Spleen (tissue), 11 donors: ENCODE measurements at regions not wholly inside any gene's neighbourhood (a gene's known extent, or its start where the extent isn't known, plus 50 kb on each side); places are given as distances from the start of the nearest gene placed in this dataset.

ENCODE experiments used
- DNase-seq: peaks from one replicate; pipeline ENCODE4 v3.0.0-alpha.2; 2020
- H3K27ac ChIP-seq, 8 donors: fragments of 200-600 bp; sonication (generic) in 7 of 8; 1 replicate in 4 of 8; 2 replicates in 4 of 8; pipeline versions ENCODE4 v1.5.0 to v1.8.0; 2016 to 2021; ENCODE audit warnings: inconsistent platforms in 4 of 8, mild to moderate bottlenecking in 4 of 8, moderate library complexity in 1 of 8
- H3K27me3 ChIP-seq, 7 donors: fragments of 200-600 bp; sonication (generic) in 6 of 7; replicated peaks in 1 of 7; 1 replicate in 4 of 7; 2 replicates in 3 of 7; pipeline versions ENCODE4 v1.5.0 to v1.8.0; 2016 to 2021; ENCODE audit warnings: inconsistent platforms in 3 of 7, mild to moderate bottlenecking in 1 of 7
- H3K36me3 ChIP-seq, 6 donors: fragments of 200-600 bp; sonication (generic) in 5 of 6; 1 replicate in 4 of 6; 2 replicates in 2 of 6; pipeline versions ENCODE4 v1.5.0 to v1.8.0; 2016 to 2021; ENCODE audit warnings: inconsistent platforms in 2 of 6
- H3K4me1 ChIP-seq, 6 donors: fragments of 200-600 bp; sonication (generic) in 5 of 6; 1 replicate in 3 of 6; 2 replicates in 3 of 6; pipeline versions ENCODE4 v1.5.0 to v1.8.0; 2016 to 2021; ENCODE audit warnings: inconsistent platforms in 3 of 6
- H3K4me3 ChIP-seq, 8 donors: fragments of 200-600 bp; sonication (generic) in 7 of 8; 1 replicate in 4 of 8; 2 replicates in 4 of 8; pipeline versions ENCODE4 v1.5.0 to v1.8.0; 2016 to 2021; ENCODE audit warnings: inconsistent platforms in 4 of 8, mild to moderate bottlenecking in 4 of 8, moderate library complexity in 2 of 8
- H3K9me3 ChIP-seq, 8 donors: fragments of 200-600 bp; sonication (generic) in 7 of 8; 1 replicate in 4 of 8; 2 replicates in 4 of 8; pipeline versions ENCODE4 v1.5.0 to v1.8.0; 2016 to 2021; ENCODE audit warnings: inconsistent platforms in 4 of 8
- POLR2A ChIP-seq, 3 donors: fragments of 450-650 bp; IDR thresholded peaks; one replicate each; pipeline ENCODE4 v1.5.1; 2017; ENCODE audit warnings: antibody characterized with exemption in 3 of 3, mild to moderate bottlenecking in 1 of 3
- POLR2AphosphoS5 ChIP-seq, 3 donors: sonication (generic); formaldehyde crosslinking; IDR thresholded peaks; one replicate each; pipeline ENCODE4 v1.5.1; 2017; ENCODE audit warnings: antibody characterized with exemption in 3 of 3
- WGBS, 5 donors: extraction: QIAGEN DNeasy Blood & Tissue Kit in 3 of 5; methylation state at CpG; one replicate each; pipeline versions ENCODE4 v1.1.5 to v1.1.7; 2013 to 2018; 5-methylcytosine and 5-hydroxymethylcytosine counted together
- intact Hi-C: fragments of 100-400 bp; cut with DNase I; formaldehyde crosslinking; loops from one replicate; pipeline ENCODE4 v1.15.0; 2023; ENCODE audit warnings: low total_unique reads
- TF ChIP-seq, protein P1 (sequence below), 11 experiments: fragments of 200-600 bp in 7 of 11; fragments of 450-650 bp in 4 of 11; sonication (generic) in 4 of 11; IDR thresholded peaks in 8 of 11; conservative IDR thresholded peaks in 3 of 11; 1 replicate in 7 of 11; 2 replicates in 4 of 11; pipeline versions ENCODE4 v1.4.0 to v1.8.0; 2016 to 2021; ENCODE audit warnings: antibody characterized with exemption in 11 of 11, inconsistent platforms in 4 of 11, mild to moderate bottlenecking in 1 of 11
- donor health status: healthy with polysubstance abuse.
- donor health status: DM: no; HTN: no; CAD: no; lungs with moderate emphysema.
- donor health status: DM: no; HTN: no; CAD: no.
- donor health status: Bipolar disorder and iron deficiency.
- donor health status: healthy.
- donor health status: DM: no; HTN: no; CAD: no.
- donor health status: DM: yes; HTN: yes; CAD: no.

GRCh38 chr14:101473795-101474562 lies 87.3 kb upstream of the DIO3 start:
- Histone ChIP-seq H3K27me3 (peaks cover 0 to 37% (median 0%) of the 10 kb centered on the region in 7 donors), H3K9me3 (no peaks in the 10 kb centered on the region), H3K27ac (no peak overlapping the region), H3K36me3 (no peaks in the 10 kb centered on the region), H3K4me1 (no peaks in the 10 kb centered on the region), H3K4me3 (no peak overlapping the region)
- intact Hi-C loops = no loop called here
- WGBS, 5 donors = 83 to 89% (median 88%) methylated on average over 23 of the region's 23 CpGs
- peak; percentile 47 for DNase-seq
- TF ChIP-seq POLR2A (IDR thresholded peaks at IDR 0.05) (no peak), POLR2AphosphoS5 (IDR thresholded peaks at IDR 0.05) (no peak)
- TF ChIP-seq, protein P1, sequence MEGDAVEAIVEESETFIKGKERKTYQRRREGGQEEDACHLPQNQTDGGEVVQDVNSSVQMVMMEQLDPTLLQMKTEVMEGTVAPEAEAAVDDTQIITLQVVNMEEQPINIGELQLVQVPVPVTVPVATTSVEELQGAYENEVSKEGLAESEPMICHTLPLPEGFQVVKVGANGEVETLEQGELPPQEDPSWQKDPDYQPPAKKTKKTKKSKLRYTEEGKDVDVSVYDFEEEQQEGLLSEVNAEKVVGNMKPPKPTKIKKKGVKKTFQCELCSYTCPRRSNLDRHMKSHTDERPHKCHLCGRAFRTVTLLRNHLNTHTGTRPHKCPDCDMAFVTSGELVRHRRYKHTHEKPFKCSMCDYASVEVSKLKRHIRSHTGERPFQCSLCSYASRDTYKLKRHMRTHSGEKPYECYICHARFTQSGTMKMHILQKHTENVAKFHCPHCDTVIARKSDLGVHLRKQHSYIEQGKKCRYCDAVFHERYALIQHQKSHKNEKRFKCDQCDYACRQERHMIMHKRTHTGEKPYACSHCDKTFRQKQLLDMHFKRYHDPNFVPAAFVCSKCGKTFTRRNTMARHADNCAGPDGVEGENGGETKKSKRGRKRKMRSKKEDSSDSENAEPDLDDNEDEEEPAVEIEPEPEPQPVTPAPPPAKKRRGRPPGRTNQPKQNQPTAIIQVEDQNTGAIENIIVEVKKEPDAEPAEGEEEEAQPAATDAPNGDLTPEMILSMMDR (IDR thresholded peaks at IDR 0.05 in 8 of 11, conservative IDR thresholded peaks at IDR 0.05 in 3 of 11) = no peak

DNA sequence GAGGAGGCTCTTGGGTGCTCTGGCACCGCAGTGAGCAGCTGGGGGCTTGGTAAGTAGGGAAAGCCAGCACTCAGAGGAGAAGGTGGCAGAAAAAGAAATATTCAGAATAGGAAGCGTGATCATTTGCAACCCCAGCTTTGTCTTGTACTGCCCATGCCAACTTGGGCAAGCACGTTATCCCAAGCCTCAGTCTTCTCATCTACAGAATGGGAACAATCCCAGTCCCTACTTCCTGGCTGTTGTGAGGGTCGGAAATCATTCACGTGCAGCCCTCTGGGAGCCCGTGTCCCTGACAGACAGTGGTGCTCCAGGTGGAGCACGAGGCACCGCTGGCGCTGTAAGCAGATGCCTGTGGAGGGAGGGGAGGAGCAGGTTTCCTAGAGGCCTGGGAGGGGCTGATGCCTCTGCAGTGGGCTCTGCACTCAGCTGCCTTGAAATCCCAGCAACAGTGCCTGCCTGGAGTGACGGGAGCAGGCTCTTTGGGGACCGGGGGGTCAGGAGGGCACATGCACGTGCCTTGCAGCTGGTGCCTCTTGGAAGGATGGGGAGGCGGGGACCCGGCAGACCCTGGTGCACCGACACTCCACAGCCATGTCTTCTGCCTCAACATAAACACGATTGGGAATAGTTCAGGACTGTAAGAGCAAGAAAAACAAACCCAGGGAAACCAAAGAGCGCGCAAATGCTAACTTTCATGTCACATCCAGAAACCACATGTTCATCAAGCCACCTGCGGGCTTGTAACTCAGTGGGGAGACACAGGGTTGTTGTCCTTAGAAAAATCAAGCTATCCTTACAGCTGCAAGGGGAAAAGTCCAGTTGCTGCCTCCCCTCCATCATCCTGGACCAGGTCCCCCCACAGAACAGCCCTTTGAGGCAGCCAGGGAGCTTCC lies 86.5 kb upstream of the DIO3 start:
- no peak overlapping the region for H3K4me3 ChIP-seq
- no peak overlapping the region for H3K27ac ChIP-seq
- H3K36me3 ChIP-seq = no peaks in the 10 kb centered on the region
- H3K4me1 ChIP-seq = no peaks in the 10 kb centered on the region
- intact Hi-C loops = no loop called here
- 79 to 88% (median 86%) methylated on average over 17 to 19 of the region's 19 CpGs for whole genome bisulfite sequencing, 5 donors
- H3K27me3 ChIP-seq = peaks cover 0 to 37% (median 0%) of the 10 kb centered on the region in 7 donors
- no peaks in the 10 kb centered on the region for H3K9me3 ChIP-seq
- TF ChIP-seq POLR2A (IDR thresholded peaks at IDR 0.05) = no peak
- TF ChIP-seq POLR2AphosphoS5 (IDR thresholded peaks at IDR 0.05) = no peak
- peak; percentile 39 for DNase-seq

DNA sequence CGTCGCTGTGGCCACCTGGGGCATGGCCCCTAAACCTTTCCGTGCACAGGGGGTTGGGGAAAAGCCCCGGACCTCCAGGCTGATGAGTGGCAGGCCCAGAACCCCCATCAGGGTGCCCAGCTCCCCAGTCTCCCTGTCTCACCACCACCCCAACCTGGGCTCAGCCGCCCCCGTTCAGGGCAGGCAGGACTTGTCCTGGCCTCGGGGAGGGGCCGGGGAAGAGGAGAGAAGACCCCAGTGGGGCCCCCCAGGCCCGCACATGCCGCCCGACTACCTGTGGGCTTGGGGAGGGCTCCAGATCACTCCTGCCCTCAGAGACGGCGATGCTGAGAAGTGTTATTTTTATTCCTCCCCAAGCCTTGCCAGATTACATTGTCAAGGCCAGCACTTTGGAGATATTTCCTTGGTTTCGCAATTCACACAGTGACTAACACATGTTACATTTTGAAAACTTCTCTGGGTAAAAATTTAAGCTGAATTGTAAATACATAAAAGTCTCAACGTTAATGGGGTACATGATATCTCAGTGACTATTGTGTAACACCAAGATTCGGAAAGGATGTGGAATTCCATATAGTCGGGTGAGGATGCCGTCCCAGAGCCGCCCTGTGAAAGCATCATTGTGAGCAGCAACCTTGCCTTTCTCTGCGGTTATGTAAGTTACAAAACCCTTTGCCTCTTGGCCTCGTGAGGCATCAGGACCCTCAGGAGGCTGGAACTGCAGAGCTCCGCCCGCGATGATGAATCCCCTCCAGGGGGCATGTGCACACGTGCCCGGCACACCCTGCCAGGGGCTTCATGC lies 85.6 kb upstream of the DIO3 start:
- Histone ChIP-seq H3K4me3 (no peak overlapping the region), H3K4me1 (no peaks in the 10 kb centered on the region), H3K9me3 (no peaks in the 10 kb centered on the region), H3K36me3 (no peaks in the 10 kb centered on the region), H3K27ac (no peak overlapping the region), H3K27me3 (peaks cover 0 to 39% (median 0%) of the 10 kb centered on the region in 7 donors)
- TF ChIP-seq POLR2A (IDR thresholded peaks at IDR 0.05) (no peak), POLR2AphosphoS5 (IDR thresholded peaks at IDR 0.05) (no peak)
- TF ChIP-seq, protein P1 (IDR thresholded peaks at IDR 0.05 in 8 of 11, conservative IDR thresholded peaks at IDR 0.05 in 3 of 11) = no peak
- 58 to 84% (median 73%) methylated on average over 19 to 26 of the region's 26 CpGs for WGBS, 5 donors
- intact Hi-C loops = no loop called here
- peak; percentile 69 for DNase-seq

GRCh38 chr14:101476258-101476915 lies 84.9 kb upstream of the DIO3 start:
- Histone ChIP-seq H3K4me3 (no peak overlapping the region), H3K36me3 (no peaks in the 10 kb centered on the region), H3K27me3 (peaks cover 0 to 46% (median 0%) of the 10 kb centered on the region in 7 donors), H3K9me3 (peaks cover 0 to under 1% (median 0%) of the 10 kb centered on the region in 8 donors), H3K4me1 (no peaks in the 10 kb centered on the region), H3K27ac (no peak overlapping the region)
- 75 to 88% (median 81%) methylated on average over 8 to 9 of the region's 9 CpGs for WGBS, 5 donors
- no peak for TF ChIP-seq POLR2A (IDR thresholded peaks at IDR 0.05)
- TF ChIP-seq POLR2AphosphoS5 (IDR thresholded peaks at IDR 0.05) = no peak
- TF ChIP-seq, protein P1 (IDR thresholded peaks at IDR 0.05 in 8 of 11, conservative IDR thresholded peaks at IDR 0.05 in 3 of 11) = no peak
- intact Hi-C loops = no loop called here
- DNase-seq = peak; percentile 45
